Skeletal muscle cell (primary cell): ENCODE measurements at regions not wholly inside any gene's neighbourhood (a gene's known extent, or its start where the extent isn't known, plus 50 kb on each side); places are given as distances from the start of the nearest gene placed in this dataset.

Experiments used
- DNase-seq: peaks from one replicate; pipeline ENCODE4 v3.0.0-alpha.2; 2010; ENCODE audit warnings: low read depth
- H3K4me3 ChIP-seq: 2 replicates; pipeline ENCODE4 v1.5.1; 2011; ENCODE audit warnings: low read depth, mild to moderate bottlenecking, control low read depth, low read length, moderate library complexity

DNA sequence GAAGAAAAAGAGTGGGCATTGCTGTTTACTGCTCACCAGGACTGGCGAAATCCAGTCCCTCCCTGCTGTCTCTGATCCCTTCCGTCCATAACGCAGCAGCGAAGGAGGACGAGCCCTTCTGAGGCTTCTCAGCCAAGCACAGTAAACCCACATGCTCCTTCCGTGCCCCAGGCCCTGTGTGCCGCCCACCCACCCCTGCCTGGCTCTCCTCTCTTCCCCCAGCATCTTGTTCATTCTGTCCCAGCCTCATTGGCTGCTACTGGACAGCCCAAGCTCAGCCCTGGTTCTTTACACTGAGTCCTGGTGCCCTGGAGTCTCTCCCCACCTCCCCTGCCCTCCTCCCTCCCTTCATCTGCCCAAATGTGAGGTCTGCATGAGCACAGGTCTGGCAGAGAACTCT lies 559.7 kb downstream of the BRD1 start:
- DNase-seq = no peak
- H3K4me3 ChIP-seq = no peak overlapping the region

GRCh38 chr22:49266561-49267519 lies 560.8 kb downstream of the BRD1 start:
- no peak for DNase-seq
- H3K4me3 ChIP-seq = no peak overlapping the region

- DNase-seq = no peak
- H3K4me3 ChIP-seq = no peak overlapping the region
These were observed 563.0 kb downstream of the BRD1 start for GRCh38 chr22:49264696-49265095.

DNA sequence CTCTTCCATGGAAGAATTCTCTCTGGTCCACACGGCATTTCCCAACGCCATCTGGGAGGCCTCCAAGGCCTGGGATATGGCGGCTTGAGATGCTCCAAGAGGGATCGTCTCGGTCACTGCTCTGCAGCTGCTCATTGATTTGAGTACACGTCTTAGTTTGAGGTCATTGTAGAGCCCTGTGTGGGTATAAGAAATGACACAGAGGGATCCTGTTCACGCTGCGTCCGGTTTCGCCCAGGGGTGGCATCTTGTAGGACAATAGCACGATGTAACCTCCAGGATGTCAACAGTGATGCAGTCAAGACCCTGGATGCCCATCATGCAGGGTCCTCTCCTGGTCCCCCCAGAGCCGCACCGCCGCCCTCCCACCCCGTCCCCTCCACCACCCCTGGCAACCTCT lies 564.6 kb downstream of the BRD1 start:
- no peak overlapping the region for H3K4me3 ChIP-seq
- DNase-seq = no peak

GRCh38 chr22:49262167-49262566 lies 565.5 kb downstream of the BRD1 start:
- no peak overlapping the region for H3K4me3 ChIP-seq
- no peak for DNase-seq

DNA sequence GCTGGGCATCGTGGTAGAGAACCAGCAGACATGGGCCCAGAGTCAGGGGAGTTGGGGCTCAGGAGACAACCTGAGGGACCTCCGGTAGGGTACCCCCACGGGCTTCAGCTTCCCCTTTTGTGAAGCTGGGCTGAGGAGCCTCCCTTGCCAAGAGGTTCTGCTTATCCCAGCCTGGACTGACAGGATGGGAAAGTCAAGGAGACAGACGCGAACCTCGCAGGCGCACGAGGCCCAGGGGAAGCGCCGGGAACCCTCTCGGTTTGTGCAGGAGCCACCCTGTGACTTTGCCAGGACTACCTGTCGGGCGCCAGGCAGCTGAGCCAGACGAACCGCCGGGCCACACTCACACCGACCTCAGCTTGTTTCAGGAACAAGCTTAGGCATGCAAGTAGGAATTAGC lies 566.1 kb downstream of the BRD1 start:
- no peak for DNase-seq
- H3K4me3 ChIP-seq = no peak overlapping the region

DNA sequence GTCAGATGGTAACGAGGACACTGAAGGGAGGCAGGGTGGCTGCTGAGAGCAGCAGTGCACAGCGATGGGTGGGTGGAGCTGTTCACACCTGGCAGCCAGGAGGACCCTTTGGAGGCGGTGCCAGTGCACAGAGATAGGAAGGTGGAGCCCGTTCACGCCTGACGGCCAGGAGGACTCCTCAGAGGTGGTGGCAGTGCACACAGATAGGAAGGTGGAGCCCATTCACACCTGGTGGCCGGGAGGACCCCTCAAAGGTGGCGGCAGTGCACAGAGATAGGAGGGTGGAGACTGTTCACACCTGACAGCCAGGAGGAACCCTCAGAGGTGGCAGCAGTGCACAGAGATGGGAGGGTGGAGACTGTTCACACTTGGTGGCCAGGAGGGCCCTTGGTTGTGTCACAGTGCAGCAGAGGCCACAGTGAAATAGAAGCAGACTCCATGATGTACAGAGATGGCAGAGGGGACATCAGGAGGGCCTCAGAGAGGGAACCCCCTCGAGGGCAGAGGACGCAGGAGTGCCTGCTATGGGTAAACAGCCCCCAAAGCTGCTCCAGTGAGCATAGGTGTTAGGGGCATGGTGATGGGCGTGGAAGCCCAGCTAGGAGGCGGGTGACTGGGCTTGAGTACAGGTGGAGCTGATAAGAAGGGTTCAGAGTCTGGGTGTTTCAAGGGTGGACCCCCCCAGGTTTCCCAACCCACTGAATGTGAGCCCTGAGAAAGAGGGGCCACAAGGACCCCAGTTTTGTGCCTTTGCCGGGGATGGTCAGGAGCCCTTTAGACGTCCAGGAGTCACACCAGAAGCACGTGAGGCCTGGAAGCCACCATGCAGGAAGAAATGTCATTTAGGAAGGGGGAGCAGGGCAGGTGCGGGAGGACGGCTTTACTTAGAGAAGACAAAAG lies 566.7 kb downstream of the BRD1 start:
- H3K4me3 ChIP-seq = no peak overlapping the region
- DNase-seq = no peak

DNA sequence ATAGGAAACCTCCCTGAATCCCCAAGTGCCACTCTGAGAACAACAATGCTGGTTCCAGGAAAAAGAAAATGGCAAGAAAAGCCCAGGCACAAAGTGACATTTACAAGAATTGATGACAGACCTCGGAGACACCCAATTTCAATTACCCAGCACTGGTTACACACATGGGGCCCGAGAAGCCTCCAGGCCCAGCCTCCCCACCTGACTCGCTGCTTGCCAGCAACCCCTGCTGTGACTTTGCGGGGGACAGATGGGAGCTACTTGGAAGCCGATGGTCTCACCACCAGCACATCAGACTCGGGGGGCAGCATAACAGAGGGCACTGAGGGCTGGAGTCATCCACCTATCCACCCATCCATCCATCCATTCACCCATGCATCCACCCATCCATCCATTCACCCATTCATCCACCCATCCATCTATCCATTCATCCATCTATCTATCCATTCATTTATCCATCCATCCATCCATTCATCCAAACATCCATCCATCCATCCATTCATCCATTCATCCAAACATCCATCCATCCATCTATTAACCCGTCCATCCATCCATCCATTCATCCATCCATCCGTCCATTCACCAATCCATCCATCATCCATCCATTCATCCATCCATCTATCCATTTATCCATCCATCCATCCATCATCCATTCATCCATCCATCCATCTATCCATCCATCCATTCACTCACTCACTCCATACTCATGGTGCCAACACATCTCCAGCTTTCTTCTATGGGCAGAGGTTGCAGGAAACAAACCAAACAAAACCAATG lies 567.6 kb downstream of the BRD1 start:
- DNase-seq = no peak
- no peak overlapping the region for H3K4me3 ChIP-seq

GRCh38 chr22:49258107-49259010 lies 569.3 kb downstream of the BRD1 start:
- no peak for DNase-seq
- H3K4me3 ChIP-seq = no peak overlapping the region

GRCh38 chr22:49257551-49257961 lies 570.1 kb downstream of the BRD1 start:
- DNase-seq = no peak
- no peak overlapping the region for H3K4me3 ChIP-seq

GRCh38 chr22:49255741-49256318 lies 571.8 kb downstream of the BRD1 start:
- no peak for DNase-seq
- H3K4me3 ChIP-seq = no peak overlapping the region

DNA sequence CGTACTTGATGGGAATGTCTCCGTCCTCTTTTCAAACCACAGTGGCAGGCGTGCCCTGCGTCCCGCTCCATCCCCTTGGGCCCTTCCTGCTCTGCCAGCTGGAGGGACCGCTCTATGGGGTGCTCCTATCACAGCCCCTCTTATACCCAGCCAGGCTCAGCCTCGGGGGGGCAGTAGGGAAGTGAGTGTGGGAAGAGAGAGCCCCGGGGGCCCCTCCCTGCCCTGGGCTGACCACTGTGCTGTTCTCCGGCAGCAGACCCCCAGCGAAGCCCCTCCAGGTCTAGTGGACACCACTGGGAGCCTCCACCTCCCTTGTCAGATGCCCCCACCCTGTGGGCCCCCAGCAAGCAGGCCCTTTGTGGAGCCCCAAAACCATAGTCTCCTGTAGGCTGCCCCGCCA lies 572.5 kb downstream of the BRD1 start:
- DNase-seq = no peak
- H3K4me3 ChIP-seq = no peak overlapping the region

- H3K4me3 ChIP-seq = no peak overlapping the region
- DNase-seq = no peak
These were observed 574.0 kb downstream of the BRD1 start for GRCh38 chr22:49253656-49254055.

DNA sequence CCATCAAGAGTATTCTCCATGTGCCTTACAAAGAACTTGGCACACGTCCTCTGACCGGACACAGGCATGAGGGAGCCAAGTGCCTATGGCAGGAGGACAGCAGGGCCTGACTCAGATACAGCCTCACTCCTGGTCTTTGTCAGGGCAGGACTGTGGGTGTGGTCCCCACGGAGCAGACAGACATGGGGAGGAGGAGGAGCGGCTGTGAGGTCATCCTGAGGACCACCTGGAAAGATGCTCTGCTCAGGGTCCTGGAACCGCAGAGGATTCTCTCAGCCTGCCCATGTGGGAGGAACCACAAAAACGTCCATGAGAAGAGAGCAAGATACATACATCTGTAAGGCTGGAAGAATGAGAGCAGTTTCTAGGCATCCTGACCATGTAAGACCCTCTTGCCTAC lies 576.3 kb downstream of the BRD1 start:
- DNase-seq = no peak
- H3K4me3 ChIP-seq = no peak overlapping the region

GRCh38 chr22:49247194-49247924 lies 580.3 kb downstream of the BRD1 start:
- no peak for DNase-seq

DNA sequence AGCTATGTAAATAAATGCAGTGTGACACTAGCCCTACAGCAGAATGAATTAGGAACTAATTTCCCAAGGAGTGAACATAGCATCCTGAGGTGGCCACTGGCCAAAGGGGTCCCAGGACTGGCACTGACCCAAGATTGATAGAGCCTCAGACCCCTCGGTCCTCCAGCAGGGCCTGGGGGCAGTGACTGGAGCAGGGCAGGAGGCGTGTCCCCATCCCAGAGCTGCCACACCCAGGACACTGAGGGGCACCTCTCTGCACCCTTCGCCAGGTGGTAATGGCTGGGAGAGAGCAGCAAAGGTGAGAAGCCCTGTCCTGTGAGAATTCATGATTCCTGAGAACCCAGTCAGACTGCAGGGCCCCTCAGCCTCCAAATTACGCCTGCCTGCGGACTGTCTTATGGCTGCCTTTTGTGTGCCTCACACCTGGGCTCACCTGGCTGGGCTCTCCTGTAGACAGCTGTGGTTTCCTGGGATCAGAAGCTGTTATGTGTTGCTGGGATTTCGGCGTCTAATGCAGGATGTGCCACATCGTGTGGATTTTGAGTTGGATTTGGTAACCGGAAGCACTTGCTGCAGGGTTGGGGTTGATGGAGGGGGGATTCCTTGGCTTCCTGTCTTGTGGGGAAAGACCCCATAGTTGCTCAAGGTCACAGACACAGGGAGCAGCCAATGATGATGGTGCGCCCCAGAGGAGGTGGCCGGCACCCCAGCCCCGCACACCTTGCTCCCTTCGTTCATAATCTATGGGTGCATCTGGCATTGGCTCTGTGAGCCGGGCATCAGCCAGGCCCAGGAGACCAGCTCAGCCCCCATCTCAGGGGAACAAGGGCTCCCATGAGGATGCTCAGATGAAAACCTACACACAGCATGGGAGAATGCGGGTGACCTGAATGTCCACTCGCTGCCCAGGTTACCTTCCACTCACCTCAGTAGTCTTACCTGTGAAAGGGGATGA lies 582.9 kb downstream of the BRD1 start:
- DNase-seq = no peak
- H3K4me3 ChIP-seq = no peak overlapping the region

More at GRCh38 chr22:49247194-49247924, 580.3 kb downstream of the BRD1 start:
- H3K4me3 ChIP-seq = no peak overlapping the region

DNA sequence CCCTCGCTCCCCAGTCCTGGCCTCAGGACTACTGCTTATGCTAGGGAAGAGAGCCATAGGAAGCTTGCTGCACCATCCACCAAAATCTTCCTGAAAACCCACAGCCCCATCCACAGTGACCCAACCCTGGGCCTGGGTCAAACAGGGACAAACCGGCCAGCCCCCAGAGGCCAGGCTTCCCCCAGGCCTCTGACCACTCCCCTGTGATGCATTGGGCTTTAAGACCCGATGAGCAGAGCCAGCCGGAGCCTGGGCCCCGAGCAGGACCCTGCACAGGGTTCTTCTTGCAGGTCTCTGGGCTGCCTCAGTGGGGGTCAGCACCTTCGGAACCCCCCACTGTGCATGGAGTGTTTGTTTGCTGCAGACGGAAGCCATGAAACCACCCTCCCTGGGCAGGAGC lies 583.7 kb downstream of the BRD1 start:
- no peak for DNase-seq
- no peak overlapping the region for H3K4me3 ChIP-seq
